SU-DHL-6 (cell line): ENCODE measurements at regions not wholly inside any gene's neighbourhood (a gene's known extent, or its start where the extent isn't known, plus 50 kb on each side); places are given as distances from the start of the nearest gene placed in this dataset.

ENCODE experiments used
- H2AFZ ChIP-seq: fragments of 200-600 bp; sonication (generic); 2 replicates; pipeline ENCODE4 v1.6.1; 2014; ENCODE audit warnings: low read depth, mild to moderate bottlenecking, moderate library complexity, mixed read lengths, antibody characterized with exemption, low read length; ENCODE audit not compliant: severe bottlenecking
- H3F3A ChIP-seq: fragments of 200-600 bp; shearing (Covaris generic); 2 replicates; pipeline ENCODE4 v1.6.0; 2016; ENCODE audit warnings: antibody characterized with exemption, mild to moderate bottlenecking; ENCODE audit not compliant: insufficient read depth
- H3K27ac ChIP-seq: fragments of 200-600 bp; sonication (generic); 2 replicates; pipeline ENCODE4 v1.5.1; 2016; ENCODE audit warnings: low read depth, mild to moderate bottlenecking, low read length, moderate library complexity, mixed read lengths
- H3K27me3 ChIP-seq: fragments of 200-600 bp; sonication (generic), shearing (Covaris generic); 2 replicates; pipeline ENCODE4 v1.6.0; 2014; ENCODE audit warnings: mild to moderate bottlenecking, low read length
- H3K36me3 ChIP-seq: fragments of 200-600 bp; sonication (generic); 2 replicates; pipeline ENCODE4 v1.6.1; 2014; ENCODE audit warnings: mild to moderate bottlenecking, low read length, mixed read lengths
- H3K4me2 ChIP-seq: fragments of 300-600, 200-600 bp; shearing (Covaris generic), sonication (generic); 2 replicates; pipeline ENCODE4 v1.6.0; 2014; ENCODE audit warnings: low read length, low read depth, mild to moderate bottlenecking; ENCODE audit not compliant: poor library complexity, severe bottlenecking
- H3K4me3 ChIP-seq: fragments of 200-600 bp; sonication (generic); 2 replicates; pipeline ENCODE4 v1.5.1; 2014; ENCODE audit warnings: antibody characterized with exemption, low read length, mild to moderate bottlenecking, mixed read lengths; ENCODE audit not compliant: insufficient read depth, poor library complexity, severe bottlenecking
- H3K79me2 ChIP-seq: fragments of 200-600 bp; sonication (generic); 2 replicates; pipeline ENCODE4 v1.6.1; 2014; ENCODE audit warnings: mild to moderate bottlenecking, low read length, moderate library complexity; ENCODE audit not compliant: insufficient read depth
- H3K9ac ChIP-seq: fragments of 200-600 bp; sonication (generic); 2 replicates; pipeline ENCODE4 v1.7.0; 2014; ENCODE audit warnings: mild to moderate bottlenecking, low read length
- H3K9me2 ChIP-seq: fragments of 200-600 bp; sonication (generic); replicated peaks from 2 replicates; pipeline ENCODE4 v1.6.1; 2014; ENCODE audit warnings: low read length; ENCODE audit not compliant: insufficient read depth
- H3K9me3 ChIP-seq: fragments of 200-600 bp; sonication (generic); 2 replicates; pipeline ENCODE4 v1.6.1; 2014; ENCODE audit warnings: low read length, mixed read lengths; ENCODE audit not compliant: insufficient read depth
- H4K20me1 ChIP-seq: fragments of 200-600 bp; sonication (generic); 2 replicates; pipeline ENCODE4 v1.6.1; 2014; ENCODE audit warnings: low read depth, mild to moderate bottlenecking, antibody characterized with exemption, low read length, moderate library complexity, mixed read lengths
- CTCF ChIP-seq: fragments of 200-600 bp; sonication (generic); IDR thresholded peaks from one replicate; pipeline ENCODE4 v1.5.1; 2017; ENCODE audit warnings: antibody characterized with exemption, mild to moderate bottlenecking, low read length, moderate library complexity; ENCODE audit not compliant: insufficient read depth, poor library complexity, severe bottlenecking
- EZH2phosphoT487 ChIP-seq: fragments of 200-600 bp; sonication (generic), shearing (Covaris generic); conservative IDR thresholded peaks from 2 replicates; pipeline ENCODE4 v1.6.1; 2018; ENCODE audit warnings: mild to moderate bottlenecking, antibody characterized with exemption, low read length, moderate library complexity, mixed read lengths

GRCh38 chr3:171965067-171965712, 74.2 kb upstream of the FNDC3B start:
- Histone ChIP-seq H3K27me3 (no peaks in the 10 kb centered on the region), H2AFZ (no peak overlapping the region), H3K9me3 (no peaks in the 10 kb centered on the region), H3K9me2 (no peaks in the 10 kb centered on the region), H3K79me2 (no peaks in the 10 kb centered on the region), H3K4me2 (no peak overlapping the region), H4K20me1 (no peaks in the 10 kb centered on the region), H3F3A (no peaks in the 10 kb centered on the region), H3K27ac (no peak overlapping the region), H3K9ac (no peak overlapping the region), H3K4me3 (no peak overlapping the region), H3K36me3 (no peaks in the 10 kb centered on the region)
- no peak for TF ChIP-seq CTCF
- TF ChIP-seq EZH2phosphoT487, result no peak

- Histone ChIP-seq H3K9me3 (no peaks in the 10 kb centered on the region), H2AFZ (no peak overlapping the region)
Observed at GRCh38 chr3:171966533-171967136, 72.7 kb upstream of the FNDC3B start.

GRCh38 chr3:171967137-171967783, 72.1 kb upstream of the FNDC3B start:
- Histone ChIP-seq H2AFZ (no peak overlapping the region), H3K27me3 (no peaks in the 10 kb centered on the region), H3K4me2 (no peak overlapping the region), H3K9me2 (no peaks in the 10 kb centered on the region), H3K9ac (no peak overlapping the region), H3F3A (no peaks in the 10 kb centered on the region), H3K4me3 (no peak overlapping the region), H3K27ac (no peak overlapping the region), H3K79me2 (no peaks in the 10 kb centered on the region), H4K20me1 (no peaks in the 10 kb centered on the region), H3K9me3 (no peaks in the 10 kb centered on the region), H3K36me3 (no peaks in the 10 kb centered on the region)
- TF ChIP-seq EZH2phosphoT487 (no peak), CTCF (no peak)

More at GRCh38 chr3:171966533-171967136, 72.7 kb upstream of the FNDC3B start:
- Histone ChIP-seq H3K79me2 (no peaks in the 10 kb centered on the region), H3K27ac (no peak overlapping the region), H3K36me3 (no peaks in the 10 kb centered on the region), H3K4me3 (no peak overlapping the region), H3F3A (no peaks in the 10 kb centered on the region), H3K9me2 (no peaks in the 10 kb centered on the region), H4K20me1 (no peaks in the 10 kb centered on the region), H3K4me2 (no peak overlapping the region), H3K27me3 (no peaks in the 10 kb centered on the region), H3K9ac (no peak overlapping the region)
- TF ChIP-seq CTCF (no peak), EZH2phosphoT487 (no peak)
